Common myeloid progenitor, CD34-positive (primary cell): ENCODE measurements at regions not wholly inside any gene's neighbourhood (a gene's known extent, or its start where the extent isn't known, plus 50 kb on each side); places are given as distances from the start of the nearest gene placed in this dataset.

ENCODE experiments used
- CTCF ChIA-PET: fragments of 350-600 bp; sonication (Branson Sonifier 250); formaldehyde crosslinking; loops from one replicate; lab custom pipeline; 2021; ENCODE audit warnings: antibody characterized with exemption; lab: Charles Lee
- POLR2A ChIA-PET: fragments of 350-600 bp; sonication (Branson Sonifier 250); formaldehyde crosslinking; loops from one replicate; lab custom pipeline; 2021; ENCODE audit warnings: antibody characterized with exemption; lab: Charles Lee
- DNase-seq, 3 donors: peaks; one replicate each; pipeline versions ENCODE4 v3.0.0 to v3.0.0-alpha.2; 2013
- H3K27ac ChIP-seq, 2 experiments: 1 replicate in 1 of 2; 2 replicates in 1 of 2; pipeline ENCODE4 v1.7.0; 2013; ENCODE audit warnings: inconsistent platforms in 2 of 2, low read length in 2 of 2, mild to moderate bottlenecking in 2 of 2, low read depth in 1 of 2, moderate library complexity in 1 of 2; ENCODE audit not compliant: severe bottlenecking in 2 of 2, insufficient read depth in 1 of 2, poor library complexity in 1 of 2
- H3K27me3 ChIP-seq, 5 experiments: replicated peaks in 2 of 5; 1 replicate in 3 of 5; 2 replicates in 2 of 5; pipeline versions ENCODE4 v1.6.1 to v1.7.0; 2013; ENCODE audit warnings: low read length in 4 of 5, mild to moderate bottlenecking in 2 of 5, moderate library complexity in 2 of 5, inconsistent platforms in 1 of 5; ENCODE audit not compliant: insufficient read depth in 5 of 5, control insufficient read depth in 4 of 5
- H3K36me3 ChIP-seq, 4 experiments: 1 replicate in 2 of 4; 2 replicates in 2 of 4; pipeline versions ENCODE4 v1.6.1 to v1.7.0; 2013; ENCODE audit warnings: low read length in 3 of 4, control low read depth in 1 of 4, mild to moderate bottlenecking in 1 of 4; ENCODE audit not compliant: control insufficient read depth in 4 of 4, insufficient read depth in 4 of 4
- H3K4me1 ChIP-seq, 4 experiments: 1 replicate in 3 of 4; 2 replicates in 1 of 4; pipeline versions ENCODE4 v1.6.1 to v1.7.1; 2013; ENCODE audit warnings: low read length in 3 of 4, mild to moderate bottlenecking in 3 of 4, control low read depth in 1 of 4, inconsistent platforms in 1 of 4, moderate library complexity in 1 of 4; ENCODE audit not compliant: control insufficient read depth in 4 of 4, insufficient read depth in 4 of 4; ENCODE audit errors: control extremely low read depth in 1 of 4
- H3K4me3 ChIP-seq, 7 experiments: 1 replicate in 4 of 7; 2 replicates in 3 of 7; pipeline versions ENCODE4 v1.5.1 to v1.7.0; 2013; ENCODE audit warnings: mild to moderate bottlenecking in 7 of 7, low read length in 6 of 7, moderate library complexity in 6 of 7, inconsistent platforms in 2 of 7, low read depth in 2 of 7, control low read depth in 1 of 7; ENCODE audit not compliant: insufficient read depth in 4 of 7, control insufficient read depth in 1 of 7; ENCODE audit errors: extremely low read depth in 1 of 7
- H3K9me3 ChIP-seq, 5 experiments: 1 replicate in 4 of 5; 2 replicates in 1 of 5; pipeline versions ENCODE4 v1.6.1 to v1.7.1; 2013; ENCODE audit warnings: low read length in 4 of 5, mild to moderate bottlenecking in 2 of 5, inconsistent platforms in 1 of 5, low read depth in 1 of 5, moderate library complexity in 1 of 5; ENCODE audit not compliant: control insufficient read depth in 4 of 5, insufficient read depth in 2 of 5; ENCODE audit errors: control extremely low read depth in 1 of 5
- WGBS: methylation state at CpG from one replicate; pipeline ENCODE4 v1.1.5; 2013; ENCODE audit not compliant: insufficient coverage; 5-methylcytosine and 5-hydroxymethylcytosine counted together

- Histone ChIP-seq H3K27ac (no peak overlapping the region), H3K4me1 (no peaks in the 10 kb centered on the region), H3K36me3 (no peaks in the 10 kb centered on the region), H3K4me3 (no peak overlapping the region), H3K27me3 (no peaks in the 10 kb centered on the region), H3K9me3 (no peaks in the 10 kb centered on the region)
- CTCF ChIA-PET: no interaction called here
- WGBS: 40% methylated on average over 1 of the region's 3 CpGs
- POLR2A ChIA-PET: no interaction called here
- DNase-seq: no peak
These were observed 819.7 kb upstream of the ALCAM start for GRCh38 chr3:104547031-104547430.

GRCh38 chr3:104548401-104548800, 818.3 kb upstream of the ALCAM start:
- H3K9me3 ChIP-seq: no peaks in the 10 kb centered on the region
- DNase-seq: no peak
- no peaks in the 10 kb centered on the region for H3K36me3 ChIP-seq
- no peaks in the 10 kb centered on the region for H3K4me1 ChIP-seq
- no peak overlapping the region for H3K4me3 ChIP-seq
- 97% methylated on average over 4 of the region's 8 CpGs for WGBS
- ChIA-PET POLR2A (no interaction called here), CTCF (no interaction called here)
- no peak overlapping the region for H3K27ac ChIP-seq
- no peaks in the 10 kb centered on the region for H3K27me3 ChIP-seq

GRCh38 chr3:104549099-104549714, 817.5 kb upstream of the ALCAM start:
- H3K4me3 ChIP-seq: no peak overlapping the region
- no peak for DNase-seq
- ChIA-PET CTCF (no interaction called here), POLR2A (no interaction called here)
- WGBS: 100% methylated on average over 2 of the region's 4 CpGs
- H3K9me3 ChIP-seq: no peaks in the 10 kb centered on the region
- no peaks in the 10 kb centered on the region for H3K4me1 ChIP-seq
- H3K27me3 ChIP-seq: no peaks in the 10 kb centered on the region
- no peak overlapping the region for H3K27ac ChIP-seq
- H3K36me3 ChIP-seq: no peaks in the 10 kb centered on the region

- no peak overlapping the region for H3K4me3 ChIP-seq
- CTCF ChIA-PET: no interaction called here
- WGBS: no CpG with 5 or more reads among the region's 1 CpG
These were observed 813.6 kb upstream of the ALCAM start for GRCh38 chr3:104553121-104553520.

GRCh38 chr3:104554425-104554824, 812.3 kb upstream of the ALCAM start:
- no peaks in the 10 kb centered on the region for H3K4me1 ChIP-seq
- CTCF ChIA-PET: no interaction called here

More at GRCh38 chr3:104553121-104553520, 813.6 kb upstream of the ALCAM start:
- Histone ChIP-seq H3K4me1 (no peaks in the 10 kb centered on the region), H3K27ac (no peak overlapping the region), H3K36me3 (no peaks in the 10 kb centered on the region), H3K9me3 (no peaks in the 10 kb centered on the region), H3K27me3 (no peaks in the 10 kb centered on the region)
- no peak for DNase-seq
- POLR2A ChIA-PET: no interaction called here

GRCh38 chr3:104555728-104556127, 811.0 kb upstream of the ALCAM start:
- DNase-seq: no peak
- no peaks in the 10 kb centered on the region for H3K27me3 ChIP-seq
- no peaks in the 10 kb centered on the region for H3K36me3 ChIP-seq
- ChIA-PET CTCF (no interaction called here), POLR2A (no interaction called here)
- no peaks in the 10 kb centered on the region for H3K9me3 ChIP-seq
- H3K27ac ChIP-seq: no peak overlapping the region
- WGBS: no CpG with 5 or more reads among the region's 1 CpG
- H3K4me1 ChIP-seq: no peaks in the 10 kb centered on the region
- H3K4me3 ChIP-seq: no peak overlapping the region

More at GRCh38 chr3:104554425-104554824, 812.3 kb upstream of the ALCAM start:
- Histone ChIP-seq H3K27me3 (no peaks in the 10 kb centered on the region), H3K9me3 (no peaks in the 10 kb centered on the region), H3K27ac (no peak overlapping the region), H3K4me3 (no peak overlapping the region), H3K36me3 (no peaks in the 10 kb centered on the region)
- POLR2A ChIA-PET: no interaction called here
- no peak for DNase-seq
- 100% methylated on average over 1 of the region's 4 CpGs for WGBS

- CTCF ChIA-PET: no interaction called here
These were observed 810.2 kb upstream of the ALCAM start for GRCh38 chr3:104556372-104557078.

More at GRCh38 chr3:104556372-104557078, 810.2 kb upstream of the ALCAM start:
- Histone ChIP-seq H3K27me3 (no peaks in the 10 kb centered on the region), H3K4me1 (no peaks in the 10 kb centered on the region), H3K9me3 (no peaks in the 10 kb centered on the region), H3K4me3 (no peak overlapping the region), H3K36me3 (no peaks in the 10 kb centered on the region), H3K27ac (no peak overlapping the region)
- POLR2A ChIA-PET: no interaction called here
- DNase-seq: peak in 2 of 3 donors; percentile 3 to 7
- WGBS: 19% methylated on average over 3 of the region's 4 CpGs
